ENCODE measurements at regions not wholly inside any gene's neighbourhood (a gene's known extent, or its start where the extent isn't known, plus 50 kb on each side); places are given as distances from the start of the nearest gene placed in this dataset.

DNA sequence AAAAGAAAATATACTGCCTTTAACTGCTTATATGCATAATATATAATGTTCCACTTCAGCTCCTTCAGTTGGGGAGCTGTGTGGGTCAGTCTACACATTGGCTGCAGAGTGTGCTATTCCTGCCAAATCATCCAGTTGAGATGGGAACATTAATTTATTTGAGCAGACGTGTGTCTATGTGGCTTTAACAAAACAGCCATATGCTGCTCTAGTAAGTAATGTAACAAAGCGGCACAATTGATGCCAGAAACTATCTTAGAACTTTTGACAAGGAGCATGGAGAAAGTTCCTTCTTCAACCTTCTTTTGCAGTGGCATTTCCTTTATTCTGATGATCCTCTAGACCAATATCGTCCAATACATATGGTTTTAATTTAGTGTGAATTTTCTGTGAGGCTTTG is 285.9 kb upstream of the C1orf87 start:
- Histone ChIP-seq H3K36me3 (ENCODE audit: control insufficient read depth, insufficient read depth, low read length) (no peaks in the 10 kb centered on the region), H3K27ac (ENCODE audit: low read depth, low read length) (no peak overlapping the region), H3K9me3 (ENCODE audit: control insufficient read depth, insufficient read depth, low read length) (no peaks in the 10 kb centered on the region), H3K4me1 (ENCODE audit: control insufficient read depth, insufficient read depth, low read length) (no peaks in the 10 kb centered on the region), H3K27me3 (ENCODE audit: control insufficient read depth, insufficient read depth, low read length) (no peaks in the 10 kb centered on the region), H3K4me3 (ENCODE audit: low read depth, low read length) (no peak overlapping the region)
- 67% methylated on average over 2 of the region's 3 CpGs for WGBS (ENCODE audit: insufficient coverage)
- DNase-seq (ENCODE audit: low read depth in 4 of 6, low spot score in 6 of 6) = peak in 2 of 6 donors; percentile 30 to 82

DNA sequence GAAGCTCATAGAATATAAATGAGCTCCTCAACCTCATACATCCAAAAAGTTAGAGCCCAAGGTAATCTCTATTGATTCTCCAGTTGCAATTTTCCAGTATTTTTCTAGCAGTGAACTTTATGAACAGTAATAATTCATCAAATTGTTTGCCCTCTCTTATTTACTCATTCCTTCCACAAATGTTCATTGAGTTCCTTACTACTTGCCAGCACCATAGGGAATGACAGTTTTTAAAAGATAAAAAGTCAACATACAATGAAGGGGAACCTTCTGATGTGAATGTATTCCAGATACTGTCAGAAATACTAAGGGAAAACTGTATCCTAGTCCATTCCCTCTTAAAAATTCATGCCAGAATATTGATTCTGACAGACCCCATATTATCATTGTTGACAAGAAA is 277.0 kb upstream of the C1orf87 start:
- H3K27ac ChIP-seq (ENCODE audit: low read depth, low read length) = no peak overlapping the region
- no peak overlapping the region for H3K4me3 ChIP-seq (ENCODE audit: low read depth, low read length)
- no peaks in the 10 kb centered on the region for H3K27me3 ChIP-seq (ENCODE audit: control insufficient read depth, insufficient read depth, low read length)

GRCh38 chr1:60348884-60349283 is 275.3 kb upstream of the C1orf87 start:
- no peak overlapping the region for H3K27ac ChIP-seq (ENCODE audit: low read depth, low read length)
- no peaks in the 10 kb centered on the region for H3K27me3 ChIP-seq (ENCODE audit: control insufficient read depth, insufficient read depth, low read length)
- no peak overlapping the region for H3K4me3 ChIP-seq (ENCODE audit: low read depth, low read length)
- no peak for DNase-seq (ENCODE audit: low read depth in 4 of 6, low spot score in 6 of 6)
- no CpG with 5 or more reads among the region's 1 CpG for WGBS (ENCODE audit: insufficient coverage)
- no peaks in the 10 kb centered on the region for H3K9me3 ChIP-seq (ENCODE audit: control insufficient read depth, insufficient read depth, low read length)
- H3K36me3 ChIP-seq (ENCODE audit: control insufficient read depth, insufficient read depth, low read length) = no peaks in the 10 kb centered on the region
- no peaks in the 10 kb centered on the region for H3K4me1 ChIP-seq (ENCODE audit: control insufficient read depth, insufficient read depth, low read length)

More for the DNA sequence above, 277.0 kb upstream of the C1orf87 start:
- Histone ChIP-seq H3K4me1 (ENCODE audit: control insufficient read depth, insufficient read depth, low read length) (no peaks in the 10 kb centered on the region), H3K9me3 (ENCODE audit: control insufficient read depth, insufficient read depth, low read length) (no peaks in the 10 kb centered on the region), H3K36me3 (ENCODE audit: control insufficient read depth, insufficient read depth, low read length) (no peaks in the 10 kb centered on the region)
- no peak for DNase-seq (ENCODE audit: low read depth in 4 of 6, low spot score in 6 of 6)

GRCh38 chr1:60345621-60346020 is 272.1 kb upstream of the C1orf87 start:
- Histone ChIP-seq H3K36me3 (ENCODE audit: control insufficient read depth, insufficient read depth, low read length) (no peaks in the 10 kb centered on the region), H3K4me1 (ENCODE audit: control insufficient read depth, insufficient read depth, low read length) (no peaks in the 10 kb centered on the region), H3K4me3 (ENCODE audit: low read depth, low read length) (no peak overlapping the region), H3K27ac (ENCODE audit: low read depth, low read length) (no peak overlapping the region), H3K9me3 (ENCODE audit: control insufficient read depth, insufficient read depth, low read length) (no peaks in the 10 kb centered on the region), H3K27me3 (ENCODE audit: control insufficient read depth, insufficient read depth, low read length) (no peaks in the 10 kb centered on the region)
- DNase-seq (ENCODE audit: low read depth in 4 of 6, low spot score in 6 of 6) = no peak
- no CpG with 5 or more reads among the region's 1 CpG for WGBS (ENCODE audit: insufficient coverage)

GRCh38 chr1:60345049-60345448 is 271.5 kb upstream of the C1orf87 start:
- Histone ChIP-seq H3K27ac (ENCODE audit: low read depth, low read length) (no peak overlapping the region), H3K36me3 (ENCODE audit: control insufficient read depth, insufficient read depth, low read length) (no peaks in the 10 kb centered on the region), H3K4me3 (ENCODE audit: low read depth, low read length) (no peak overlapping the region), H3K9me3 (ENCODE audit: control insufficient read depth, insufficient read depth, low read length) (no peaks in the 10 kb centered on the region), H3K27me3 (ENCODE audit: control insufficient read depth, insufficient read depth, low read length) (no peaks in the 10 kb centered on the region), H3K4me1 (ENCODE audit: control insufficient read depth, insufficient read depth, low read length) (no peaks in the 10 kb centered on the region)
- WGBS (ENCODE audit: insufficient coverage) = 63% methylated on average over 2 of the region's 4 CpGs
- no peak for DNase-seq (ENCODE audit: low read depth in 4 of 6, low spot score in 6 of 6)

DNA sequence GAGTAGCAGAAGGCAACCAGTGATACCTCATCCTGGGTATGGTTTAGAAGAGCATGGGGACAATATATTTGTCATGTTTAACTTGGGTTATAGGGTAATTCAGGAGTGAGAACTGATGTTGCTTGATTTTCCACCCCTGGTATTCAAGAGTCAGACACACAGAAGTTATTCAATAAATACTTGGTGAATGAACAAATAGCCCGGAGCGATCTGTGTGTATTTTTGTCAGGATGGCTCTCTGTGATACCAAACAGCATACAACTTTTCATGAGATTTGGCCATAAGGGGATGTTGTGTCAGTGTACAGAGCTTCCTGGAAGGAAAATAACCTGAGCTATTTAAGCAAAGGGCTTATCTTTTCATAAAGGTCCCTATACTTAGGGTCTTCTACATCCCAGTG is 270.2 kb upstream of the C1orf87 start:
- no peak for DNase-seq (ENCODE audit: low read depth in 4 of 6, low spot score in 6 of 6)
- no peaks in the 10 kb centered on the region for H3K36me3 ChIP-seq (ENCODE audit: control insufficient read depth, insufficient read depth, low read length)
- WGBS (ENCODE audit: insufficient coverage) = no CpG with 5 or more reads among the region's 2 CpGs
- no peak overlapping the region for H3K27ac ChIP-seq (ENCODE audit: low read depth, low read length)
- H3K27me3 ChIP-seq (ENCODE audit: control insufficient read depth, insufficient read depth, low read length) = no peaks in the 10 kb centered on the region
- H3K4me1 ChIP-seq (ENCODE audit: control insufficient read depth, insufficient read depth, low read length) = no peaks in the 10 kb centered on the region
- no peak overlapping the region for H3K4me3 ChIP-seq (ENCODE audit: low read depth, low read length)
- H3K9me3 ChIP-seq (ENCODE audit: control insufficient read depth, insufficient read depth, low read length) = no peaks in the 10 kb centered on the region

- H3K9me3 ChIP-seq (ENCODE audit: control insufficient read depth, insufficient read depth, low read length) = no peaks in the 10 kb centered on the region
- no peaks in the 10 kb centered on the region for H3K36me3 ChIP-seq (ENCODE audit: control insufficient read depth, insufficient read depth, low read length)
- no peaks in the 10 kb centered on the region for H3K27me3 ChIP-seq (ENCODE audit: control insufficient read depth, insufficient read depth, low read length)
- H3K4me1 ChIP-seq (ENCODE audit: control insufficient read depth, insufficient read depth, low read length) = no peaks in the 10 kb centered on the region
- H3K4me3 ChIP-seq (ENCODE audit: low read depth, low read length) = no peak overlapping the region
- no peak for DNase-seq (ENCODE audit: low read depth in 4 of 6, low spot score in 6 of 6)
- H3K27ac ChIP-seq (ENCODE audit: low read depth, low read length) = no peak overlapping the region
- WGBS (ENCODE audit: insufficient coverage) = no CpG with 5 or more reads among the region's 1 CpG
These were observed 269.0 kb upstream of the C1orf87 start for GRCh38 chr1:60342569-60342968.

DNA sequence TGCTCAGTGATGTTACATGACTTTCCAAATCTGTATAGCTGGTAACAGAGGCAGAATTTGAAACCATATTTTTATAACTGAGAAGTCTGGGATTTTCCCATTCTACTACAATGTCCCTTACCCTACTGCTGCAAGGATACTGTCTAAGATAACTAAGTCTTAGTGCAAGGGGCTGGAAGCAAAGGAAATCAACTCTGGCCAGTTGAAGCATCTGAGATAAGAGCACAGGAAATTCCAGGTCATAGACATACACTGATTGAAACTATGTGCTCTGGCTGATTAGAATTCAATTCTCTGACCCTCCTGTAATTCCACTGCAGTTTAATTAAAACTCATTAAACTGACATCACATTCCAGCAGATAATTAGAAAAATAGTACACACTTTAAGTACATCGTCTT is 267.7 kb upstream of the C1orf87 start:
- no CpG with 5 or more reads among the region's 1 CpG for WGBS (ENCODE audit: insufficient coverage)
- Histone ChIP-seq H3K36me3 (ENCODE audit: control insufficient read depth, insufficient read depth, low read length) (no peaks in the 10 kb centered on the region), H3K27ac (ENCODE audit: low read depth, low read length) (no peak overlapping the region), H3K9me3 (ENCODE audit: control insufficient read depth, insufficient read depth, low read length) (no peaks in the 10 kb centered on the region), H3K4me3 (ENCODE audit: low read depth, low read length) (no peak overlapping the region), H3K4me1 (ENCODE audit: control insufficient read depth, insufficient read depth, low read length) (no peaks in the 10 kb centered on the region), H3K27me3 (ENCODE audit: control insufficient read depth, insufficient read depth, low read length) (no peaks in the 10 kb centered on the region)
- DNase-seq (ENCODE audit: low read depth in 4 of 6, low spot score in 6 of 6) = no peak

DNA sequence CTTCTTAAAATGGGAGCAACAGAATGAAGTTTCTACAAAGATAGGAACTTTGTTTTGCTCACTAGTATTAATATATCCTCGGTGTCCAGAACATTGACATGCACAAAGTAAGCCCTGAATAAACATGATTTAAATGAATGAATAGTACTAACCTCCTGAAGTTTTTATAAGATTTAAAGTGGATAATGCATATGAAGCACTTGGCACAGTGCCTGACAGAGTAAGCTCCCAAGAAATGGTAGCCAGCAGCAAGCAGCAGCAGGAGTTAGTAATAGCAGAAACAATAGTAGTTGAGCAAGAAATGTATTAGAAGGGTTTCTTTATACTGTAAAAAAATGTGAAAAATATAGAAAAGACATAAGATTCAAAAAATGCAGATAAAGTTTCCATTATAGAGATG is 258.1 kb upstream of the C1orf87 start:
- Histone ChIP-seq H3K9me3 (ENCODE audit: control insufficient read depth, insufficient read depth, low read length) (peaks cover 3% of the 10 kb centered on the region), H3K27me3 (ENCODE audit: control insufficient read depth, insufficient read depth, low read length) (no peaks in the 10 kb centered on the region), H3K27ac (ENCODE audit: low read depth, low read length) (no peak overlapping the region), H3K36me3 (ENCODE audit: control insufficient read depth, insufficient read depth, low read length) (no peaks in the 10 kb centered on the region), H3K4me3 (ENCODE audit: low read depth, low read length) (no peak overlapping the region), H3K4me1 (ENCODE audit: control insufficient read depth, insufficient read depth, low read length) (no peaks in the 10 kb centered on the region)
- no CpG with 5 or more reads among the region's 1 CpG for whole genome bisulfite sequencing (ENCODE audit: insufficient coverage)
- peak in 1 of 6 donors; percentile 23 for DNase-seq (ENCODE audit: low read depth in 4 of 6, low spot score in 6 of 6)

DNA sequence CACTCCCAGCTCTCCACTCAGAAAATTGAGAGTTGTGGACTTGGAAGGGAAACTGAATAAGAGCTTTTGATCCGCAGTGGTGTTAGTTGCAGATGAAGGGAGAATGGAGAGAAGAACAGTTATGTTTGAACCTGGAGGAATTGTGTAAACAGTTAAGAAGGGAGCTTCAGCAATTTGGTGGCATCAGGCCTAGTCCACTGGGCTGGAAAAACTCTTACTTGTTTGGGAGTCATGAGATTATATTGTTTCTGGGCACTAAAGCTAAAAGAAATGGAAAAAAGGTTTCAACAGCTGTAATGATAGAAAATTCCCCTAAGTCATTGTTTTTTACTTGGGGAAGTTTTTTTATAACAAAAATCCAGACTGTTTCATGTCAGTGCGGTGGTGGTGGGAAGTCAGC is 256.1 kb upstream of the C1orf87 start:
- peak in 1 of 6 donors; percentile 11 for DNase-seq (ENCODE audit: low read depth in 4 of 6, low spot score in 6 of 6)
- Histone ChIP-seq H3K9me3 (ENCODE audit: control insufficient read depth, insufficient read depth, low read length) (peaks cover 3% of the 10 kb centered on the region), H3K36me3 (ENCODE audit: control insufficient read depth, insufficient read depth, low read length) (no peaks in the 10 kb centered on the region), H3K4me1 (ENCODE audit: control insufficient read depth, insufficient read depth, low read length) (no peaks in the 10 kb centered on the region), H3K27ac (ENCODE audit: low read depth, low read length) (peak overlapping the region; percentile 7), H3K4me3 (ENCODE audit: low read depth, low read length) (no peak overlapping the region), H3K27me3 (ENCODE audit: control insufficient read depth, insufficient read depth, low read length) (no peaks in the 10 kb centered on the region)
- 88% methylated on average over 1 of the region's 2 CpGs for WGBS (ENCODE audit: insufficient coverage)

Measured in spinal cord (tissue), 9 donors.